ENCODE measurements at regions not wholly inside any gene's neighbourhood (a gene's known extent, or its start where the extent isn't known, plus 50 kb on each side); places are given as distances from the start of the nearest gene placed in this dataset.

DNA sequence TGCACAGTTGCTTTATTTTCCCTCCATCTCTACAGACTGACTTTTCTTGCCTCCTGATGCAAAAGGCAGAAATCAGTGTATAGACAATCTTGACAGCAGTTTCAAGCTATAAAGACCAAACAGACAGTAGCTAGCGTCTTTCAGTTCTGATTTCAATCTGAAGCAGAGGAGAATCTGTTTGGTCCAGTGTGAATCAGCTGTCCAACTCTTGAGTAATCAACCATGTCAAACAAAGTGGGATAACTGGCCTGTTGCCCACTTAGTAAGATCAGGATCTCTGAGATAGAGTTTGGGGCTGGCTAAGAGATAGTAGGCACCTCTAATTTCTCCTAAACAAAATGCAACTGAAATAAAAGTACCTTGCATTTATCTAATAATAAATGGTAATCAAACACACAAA lies 797.4 kb upstream of the FBXO33 start:
- intact Hi-C loops (cut with micrococcal nuclease; ENCODE audit: unreplicated experiment) (no loop called here), in situ Hi-C loops (cut with HindIII; ENCODE audit: low pct_unique_long_range_greater_than_20kb, low sequenced_read_pairs) (no loop called here)
- no TSS peak for BruUV-seq (replicated peaks)
- ChIA-PET POLR2A (no interaction called here), CTCF (no interaction called here)
- Histone ChIP-seq H3K9me3 (ENCODE audit: control insufficient read depth, insufficient read depth, low read depth, low read length) (no peaks in the 10 kb centered on the region; the same call in 1 of the 2 replicates), H3K27ac (ENCODE audit: low read length) (no peak overlapping the region), H3K4me3 (ENCODE audit: low read depth in 2 of 2, low read length in 2 of 2) (no peak overlapping the region), H3K36me3 (ENCODE audit: control insufficient read depth, insufficient read depth, low read length) (no peaks in the 10 kb centered on the region), H3K4me1 (ENCODE audit: control insufficient read depth, insufficient read depth, low read length) (no peaks in the 10 kb centered on the region), H3K27me3 (ENCODE audit: control insufficient read depth, insufficient read depth, low read length) (no peaks in the 10 kb centered on the region)
- TF ChIP-seq POLR2AphosphoS5 (IDR thresholded peaks at IDR 0.05; ENCODE audit: low read depth, low read length) (no peak), TCF7L2 (IDR thresholded peaks at IDR 0.05; ENCODE audit: low read depth, low read length) (no peak), SIN3A (IDR thresholded peaks at IDR 0.05; ENCODE audit: borderline replicate concordance, insufficient read depth, low read depth, low read length) (no peak)
- TF ChIP-seq, protein P1, sequence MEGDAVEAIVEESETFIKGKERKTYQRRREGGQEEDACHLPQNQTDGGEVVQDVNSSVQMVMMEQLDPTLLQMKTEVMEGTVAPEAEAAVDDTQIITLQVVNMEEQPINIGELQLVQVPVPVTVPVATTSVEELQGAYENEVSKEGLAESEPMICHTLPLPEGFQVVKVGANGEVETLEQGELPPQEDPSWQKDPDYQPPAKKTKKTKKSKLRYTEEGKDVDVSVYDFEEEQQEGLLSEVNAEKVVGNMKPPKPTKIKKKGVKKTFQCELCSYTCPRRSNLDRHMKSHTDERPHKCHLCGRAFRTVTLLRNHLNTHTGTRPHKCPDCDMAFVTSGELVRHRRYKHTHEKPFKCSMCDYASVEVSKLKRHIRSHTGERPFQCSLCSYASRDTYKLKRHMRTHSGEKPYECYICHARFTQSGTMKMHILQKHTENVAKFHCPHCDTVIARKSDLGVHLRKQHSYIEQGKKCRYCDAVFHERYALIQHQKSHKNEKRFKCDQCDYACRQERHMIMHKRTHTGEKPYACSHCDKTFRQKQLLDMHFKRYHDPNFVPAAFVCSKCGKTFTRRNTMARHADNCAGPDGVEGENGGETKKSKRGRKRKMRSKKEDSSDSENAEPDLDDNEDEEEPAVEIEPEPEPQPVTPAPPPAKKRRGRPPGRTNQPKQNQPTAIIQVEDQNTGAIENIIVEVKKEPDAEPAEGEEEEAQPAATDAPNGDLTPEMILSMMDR (IDR thresholded peaks at IDR 0.05) = no peak
- TF ChIP-seq, protein P2, sequence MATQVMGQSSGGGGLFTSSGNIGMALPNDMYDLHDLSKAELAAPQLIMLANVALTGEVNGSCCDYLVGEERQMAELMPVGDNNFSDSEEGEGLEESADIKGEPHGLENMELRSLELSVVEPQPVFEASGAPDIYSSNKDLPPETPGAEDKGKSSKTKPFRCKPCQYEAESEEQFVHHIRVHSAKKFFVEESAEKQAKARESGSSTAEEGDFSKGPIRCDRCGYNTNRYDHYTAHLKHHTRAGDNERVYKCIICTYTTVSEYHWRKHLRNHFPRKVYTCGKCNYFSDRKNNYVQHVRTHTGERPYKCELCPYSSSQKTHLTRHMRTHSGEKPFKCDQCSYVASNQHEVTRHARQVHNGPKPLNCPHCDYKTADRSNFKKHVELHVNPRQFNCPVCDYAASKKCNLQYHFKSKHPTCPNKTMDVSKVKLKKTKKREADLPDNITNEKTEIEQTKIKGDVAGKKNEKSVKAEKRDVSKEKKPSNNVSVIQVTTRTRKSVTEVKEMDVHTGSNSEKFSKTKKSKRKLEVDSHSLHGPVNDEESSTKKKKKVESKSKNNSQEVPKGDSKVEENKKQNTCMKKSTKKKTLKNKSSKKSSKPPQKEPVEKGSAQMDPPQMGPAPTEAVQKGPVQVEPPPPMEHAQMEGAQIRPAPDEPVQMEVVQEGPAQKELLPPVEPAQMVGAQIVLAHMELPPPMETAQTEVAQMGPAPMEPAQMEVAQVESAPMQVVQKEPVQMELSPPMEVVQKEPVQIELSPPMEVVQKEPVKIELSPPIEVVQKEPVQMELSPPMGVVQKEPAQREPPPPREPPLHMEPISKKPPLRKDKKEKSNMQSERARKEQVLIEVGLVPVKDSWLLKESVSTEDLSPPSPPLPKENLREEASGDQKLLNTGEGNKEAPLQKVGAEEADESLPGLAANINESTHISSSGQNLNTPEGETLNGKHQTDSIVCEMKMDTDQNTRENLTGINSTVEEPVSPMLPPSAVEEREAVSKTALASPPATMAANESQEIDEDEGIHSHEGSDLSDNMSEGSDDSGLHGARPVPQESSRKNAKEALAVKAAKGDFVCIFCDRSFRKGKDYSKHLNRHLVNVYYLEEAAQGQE (IDR thresholded peaks at IDR 0.05; ENCODE audit: insufficient read depth in 1 of 2, low read depth in 2 of 2, low read length in 1 of 2) = no peak
- DNase-seq (ENCODE audit: low read depth, low spot score) (no peak), ATAC-seq (no peak)

DNA sequence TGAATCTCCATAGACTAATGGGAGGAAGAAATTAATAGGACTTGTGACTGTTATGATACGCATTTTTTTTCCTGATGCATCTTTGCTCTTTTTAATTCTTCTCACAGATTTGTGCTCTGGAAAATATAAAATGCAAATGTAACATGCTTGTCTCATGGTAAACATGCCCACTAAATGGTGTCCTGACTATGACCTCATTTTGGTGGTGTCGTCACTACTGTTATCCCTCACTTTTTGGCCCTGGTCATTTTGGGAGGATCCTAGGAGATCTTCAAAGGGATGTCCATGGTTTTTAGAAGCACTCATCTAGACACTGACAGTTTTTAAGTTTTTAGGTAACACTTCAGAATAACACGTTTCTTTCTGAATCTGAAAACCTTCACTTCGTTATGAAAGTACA lies 790.8 kb upstream of the FBXO33 start:
- H3K27me3 ChIP-seq (ENCODE audit: control insufficient read depth, insufficient read depth, low read length) = no peaks in the 10 kb centered on the region
- CTCF ChIA-PET = no interaction called here
- DNase-seq (ENCODE audit: low read depth, low spot score) = no peak
- no peak overlapping the region for H3K27ac ChIP-seq (ENCODE audit: low read length)
- no peaks in the 10 kb centered on the region for H3K36me3 ChIP-seq (ENCODE audit: control insufficient read depth, insufficient read depth, low read length)
- no peak overlapping the region for H3K4me3 ChIP-seq (ENCODE audit: low read depth in 2 of 2, low read length in 2 of 2)
- ATAC-seq = no peak
- H3K9me3 ChIP-seq (ENCODE audit: control insufficient read depth, insufficient read depth, low read depth, low read length) = no peaks in the 10 kb centered on the region
- no TSS peak for BruUV-seq (replicated peaks)
- in situ Hi-C loops (cut with HindIII; ENCODE audit: low pct_unique_long_range_greater_than_20kb, low sequenced_read_pairs) = no loop called here
- POLR2A ChIA-PET = no interaction called here
- intact Hi-C loops (cut with micrococcal nuclease; ENCODE audit: unreplicated experiment) = no loop called here
- no peaks in the 10 kb centered on the region for H3K4me1 ChIP-seq (ENCODE audit: control insufficient read depth, insufficient read depth, low read length)
- no peak for TF ChIP-seq POLR2AphosphoS5 (IDR thresholded peaks at IDR 0.05; ENCODE audit: low read depth, low read length)
- TF ChIP-seq SIN3A (IDR thresholded peaks at IDR 0.05; ENCODE audit: borderline replicate concordance, insufficient read depth, low read depth, low read length) = no peak
- TF ChIP-seq, protein P2 (IDR thresholded peaks at IDR 0.05; ENCODE audit: insufficient read depth in 1 of 2, low read depth in 2 of 2, low read length in 1 of 2) = no peak
- no peak for TF ChIP-seq TCF7L2 (IDR thresholded peaks at IDR 0.05; ENCODE audit: low read depth, low read length)
- TF ChIP-seq, protein P1 (IDR thresholded peaks at IDR 0.05) = no peak

All from Panc1 (cell line).